Activated CD8-positive, alpha-beta memory T cell treated with anti-CD3 and anti-CD28 coated beads, Interleukin-2, amount 10 ng/mL, durations not matched to agents 7 days and 5 days (primary cell): ENCODE measurements at regions not wholly inside any gene's neighbourhood (a gene's known extent, or its start where the extent isn't known, plus 50 kb on each side); places are given as distances from the start of the nearest gene placed in this dataset.
"Not testable (repeated sequence)": the region's sequence is repeated elsewhere in the genome, so short reads cannot be mapped to it uniquely, and the experiment has no call there.

Experiments
- ATAC-seq: fragments of 150-1000 bp; cut with Tn5 transposase; one replicate; pipeline ENCODE4 v1.10.0; 2021; ENCODE audit warnings: moderate library complexity
- CTCF ChIA-PET: fragments of 350-600 bp; sonication (Branson Sonifier 250); formaldehyde crosslinking; loops from one replicate; lab custom pipeline; 2021; ENCODE audit warnings: antibody characterized with exemption; lab: Charles Lee
- DNase-seq: peaks from one replicate; pipeline ENCODE4 v3.0.0-alpha.2; 2020
- H3K27ac Mint-ChIP-seq: one replicate; pipeline ENCODE4 v1.8.0; 2021; ENCODE audit warnings: mild to moderate bottlenecking, mixed read lengths
- H3K27me3 Mint-ChIP-seq: one replicate; pipeline ENCODE4 v1.8.0; 2021; ENCODE audit warnings: mixed read lengths
- H3K36me3 Mint-ChIP-seq: one replicate; pipeline ENCODE4 v1.8.0; 2021; ENCODE audit warnings: mild to moderate bottlenecking, mixed read lengths
- H3K4me1 Mint-ChIP-seq: one replicate; pipeline ENCODE4 v1.8.0; 2021; ENCODE audit warnings: mixed read lengths
- H3K4me3 Mint-ChIP-seq: one replicate; pipeline ENCODE4 v1.8.0; 2021; ENCODE audit warnings: mild to moderate bottlenecking, moderate library complexity, mixed read lengths
- H3K9me3 Mint-ChIP-seq: one replicate; pipeline ENCODE4 v1.8.0; 2022; ENCODE audit warnings: low read depth, mixed read lengths

GRCh38 chr15:60278879-60279278 is 118.9 kb downstream of the ANXA2 start:
- no peaks in the 10 kb centered on the region for H3K4me1 Mint-ChIP-seq
- no peak for DNase-seq
- H3K36me3 Mint-ChIP-seq: peaks cover 7% of the 10 kb centered on the region
- CTCF ChIA-PET: interaction anchor here (0.6 to 1.3 kb wide), 2 partner anchors 145 to 691 kb away, joined by 3 read pairs; no protein-coding TSS in a partner anchor
- H3K4me3 Mint-ChIP-seq: no peak overlapping the region
- no peak for ATAC-seq
- peaks cover 15% of the 10 kb centered on the region for H3K9me3 Mint-ChIP-seq
- H3K27ac Mint-ChIP-seq: no peak overlapping the region
- H3K27me3 Mint-ChIP-seq: peaks cover 61% of the 10 kb centered on the region

GRCh38 chr15:60280259-60280658 is 117.5 kb downstream of the ANXA2 start:
- H3K4me3 Mint-ChIP-seq: no peak overlapping the region

DNA sequence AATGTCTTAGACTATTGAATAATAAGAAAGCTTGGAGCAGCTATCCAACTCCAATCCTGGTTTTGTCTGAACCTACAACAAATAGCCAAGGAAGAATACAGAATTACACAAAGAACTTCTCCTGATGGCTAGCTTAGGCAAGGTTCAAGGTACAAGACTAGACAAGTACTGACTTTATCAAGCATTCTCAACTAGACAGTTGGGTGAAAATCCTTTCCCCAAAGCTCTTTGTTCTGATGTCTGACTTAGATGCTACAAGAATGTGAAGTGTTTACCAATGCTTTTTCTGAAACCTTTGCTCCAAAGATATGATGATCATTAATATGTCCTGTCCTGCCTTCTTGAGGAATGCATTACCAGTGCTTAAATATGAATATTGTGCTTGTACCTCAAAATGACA is 113.8 kb downstream of the ANXA2 start:
- H3K4me3 Mint-ChIP-seq: no peak overlapping the region
- H3K27me3 Mint-ChIP-seq: peaks cover 60% of the 10 kb centered on the region
- no peaks in the 10 kb centered on the region for H3K4me1 Mint-ChIP-seq
- CTCF ChIA-PET: interaction anchor here (0.8 to 1.4 kb wide), 2 partner anchors 43 to 559 kb away, joined by 3 to 5 read pairs; no protein-coding TSS in a partner anchor
- DNase-seq: no peak
- no peaks in the 10 kb centered on the region for H3K9me3 Mint-ChIP-seq
- no peak overlapping the region for H3K27ac Mint-ChIP-seq
- no peaks in the 10 kb centered on the region for H3K36me3 Mint-ChIP-seq
- ATAC-seq: no peak

More at GRCh38 chr15:60280259-60280658, 117.5 kb downstream of the ANXA2 start:
- DNase-seq (no peak), ATAC-seq (no peak)
- Mint-ChIP-seq H3K27me3 (peaks cover 72% of the 10 kb centered on the region), H3K36me3 (peaks cover 6% of the 10 kb centered on the region), H3K9me3 (peaks cover 13% of the 10 kb centered on the region), H3K27ac (no peak overlapping the region), H3K4me1 (no peaks in the 10 kb centered on the region)
- CTCF ChIA-PET: no interaction called here

- ATAC-seq, CTCF ChIA-PET, H3K27ac Mint-ChIP-seq, H3K9me3 Mint-ChIP-seq, H3K4me3 Mint-ChIP-seq, DNase-seq, H3K36me3 Mint-ChIP-seq, H3K4me1 Mint-ChIP-seq: not testable (repeated sequence)
- peaks cover 24% of the 10 kb centered on the region for H3K27me3 Mint-ChIP-seq
Observed at GRCh38 chr15:60295901-60296300, 101.9 kb downstream of the ANXA2 start.

GRCh38 chr15:60297047-60297446 is 100.7 kb downstream of the ANXA2 start:
- no peaks in the 10 kb centered on the region for H3K4me1 Mint-ChIP-seq
- H3K27ac Mint-ChIP-seq: no peak overlapping the region
- H3K36me3 Mint-ChIP-seq: no peaks in the 10 kb centered on the region
- no peaks in the 10 kb centered on the region for H3K9me3 Mint-ChIP-seq
- H3K27me3 Mint-ChIP-seq: peaks cover 20% of the 10 kb centered on the region
- CTCF ChIA-PET: no interaction called here
- H3K4me3 Mint-ChIP-seq: no peak overlapping the region
- DNase-seq: no peak
- no peak for ATAC-seq
